Upper lobe of left lung (tissue), 6 donors: ENCODE measurements at regions not wholly inside any gene's neighbourhood (a gene's known extent, or its start where the extent isn't known, plus 50 kb on each side); places are given as distances from the start of the nearest gene placed in this dataset.

Source experiments
- ATAC-seq, 2 donors: fragments of 200-7000 bp; cut with Tn5 transposase; one replicate each; pipeline ENCODE4 v1.9.1; 2022; ENCODE audit warnings: mild to moderate bottlenecking in 2 of 2, moderate library complexity in 2 of 2; ENCODE audit not compliant: low FRiP score in 2 of 2
- DNase-seq, 2 donors: peaks; one replicate each; pipeline ENCODE4 v3.0.0-alpha.2; 2019 to 2020
- H3K27ac ChIP-seq, 4 donors: fragments of 200-600 bp; sonication (generic); one replicate each; pipeline ENCODE4 v1.5.1; 2016 to 2019
- H3K27me3 ChIP-seq, 4 donors: fragments of 200-600 bp; sonication (generic); one replicate each; pipeline ENCODE4 v1.5.1; 2017 to 2019
- H3K36me3 ChIP-seq, 4 donors: fragments of 200-600 bp; sonication (generic); one replicate each; pipeline ENCODE4 v1.5.1; 2016 to 2019
- H3K4me1 ChIP-seq, 4 donors: fragments of 200-600 bp; sonication (generic); one replicate each; pipeline ENCODE4 v1.5.1; 2018 to 2019
- H3K4me3 ChIP-seq, 4 donors: fragments of 200-600 bp; sonication (generic); one replicate each; pipeline ENCODE4 v1.5.1; 2017 to 2019; ENCODE audit warnings: mild to moderate bottlenecking in 2 of 4, moderate library complexity in 1 of 4
- H3K9me3 ChIP-seq, 4 donors: fragments of 200-600 bp; sonication (generic); one replicate each; pipeline ENCODE4 v1.5.1; 2018 to 2019
- CTCF ChIP-seq, 6 experiments: fragments of 450-650 bp in 4 of 6; fragments of 200-600 bp in 2 of 6; sonication (generic) in 2 of 6; IDR thresholded peaks; one replicate each; pipeline ENCODE4 v1.5.1; 2016 to 2019; ENCODE audit warnings: antibody characterized with exemption in 6 of 6
- EP300 ChIP-seq, 4 donors: sonication (generic); formaldehyde crosslinking; IDR thresholded peaks; one replicate each; pipeline ENCODE4 v1.5.1; 2017; ENCODE audit warnings: antibody characterized with exemption in 4 of 4, control low read depth in 2 of 4
- POLR2A ChIP-seq, 4 donors: fragments of 450-650 bp; IDR thresholded peaks; one replicate each; pipeline ENCODE4 v1.5.1; 2016 to 2017; ENCODE audit warnings: antibody characterized with exemption in 4 of 4, mild to moderate bottlenecking in 2 of 4
- POLR2AphosphoS5 ChIP-seq, 2 donors: sonication (generic); formaldehyde crosslinking; IDR thresholded peaks; one replicate each; pipeline ENCODE4 v1.5.1; 2017; ENCODE audit warnings: antibody characterized with exemption in 2 of 2
- WGBS, 2 donors: methylation state at CpG; one replicate each; pipeline ENCODE4 v1.1.5; 2017 to 2018; 5-methylcytosine and 5-hydroxymethylcytosine counted together
- donor health status: DM: no; HTN: no; CAD: no; lungs with moderate emphysema.
- donor health status: DM: no; HTN: yes; CAD: no; lungs with severe emphysema.

- no peaks in the 10 kb centered on the region for H3K36me3 ChIP-seq
- no peaks in the 10 kb centered on the region for H3K4me1 ChIP-seq
- WGBS, 2 donors, result 18 to 24% methylated on average over 9 of the region's 9 CpGs
- DNase-seq, result no peak
- H3K4me3 ChIP-seq, result no peak overlapping the region
- H3K27ac ChIP-seq, result no peak overlapping the region
- no peak for TF ChIP-seq EP300 (IDR thresholded peaks at IDR 0.05)
- TF ChIP-seq POLR2A (IDR thresholded peaks at IDR 0.05), result no peak
- no peak for TF ChIP-seq CTCF (IDR thresholded peaks at IDR 0.05)
- no peak for TF ChIP-seq POLR2AphosphoS5 (IDR thresholded peaks at IDR 0.05)
- no peaks in the 10 kb centered on the region for H3K9me3 ChIP-seq
- H3K27me3 ChIP-seq, result peaks cover 0 to 4% (median 0%) of the 10 kb centered on the region in 4 donors
- ATAC-seq, result no peak
Measured at GRCh38 chr10:100642295-100642994, 102.9 kb upstream of the PAX2 start.

- Histone ChIP-seq H3K36me3 (no peaks in the 10 kb centered on the region), H3K4me3 (no peak overlapping the region), H3K27me3 (peaks cover 0 to 4% (median 0%) of the 10 kb centered on the region in 4 donors), H3K4me1 (no peaks in the 10 kb centered on the region), H3K27ac (no peak overlapping the region), H3K9me3 (no peaks in the 10 kb centered on the region)
- TF ChIP-seq POLR2AphosphoS5 (IDR thresholded peaks at IDR 0.05), result no peak
- TF ChIP-seq POLR2A (IDR thresholded peaks at IDR 0.05), result no peak
- no peak for TF ChIP-seq CTCF (IDR thresholded peaks at IDR 0.05)
- no peak for TF ChIP-seq EP300 (IDR thresholded peaks at IDR 0.05)
- ATAC-seq, result no peak
- DNase-seq, result no peak
- 54 to 66% methylated on average over 4 to 5 of the region's 5 CpGs for WGBS, 2 donors
Measured at GRCh38 chr10:100645091-100645490, 100.3 kb upstream of the PAX2 start.

GRCh38 chr10:100645613-100646392 lies 99.6 kb upstream of the PAX2 start:
- Histone ChIP-seq H3K36me3 (no peaks in the 10 kb centered on the region), H3K27me3 (peaks cover 0 to 4% (median 0%) of the 10 kb centered on the region in 4 donors), H3K4me1 (no peaks in the 10 kb centered on the region), H3K27ac (no peak overlapping the region), H3K9me3 (no peaks in the 10 kb centered on the region), H3K4me3 (no peak overlapping the region)
- TF ChIP-seq CTCF (IDR thresholded peaks at IDR 0.05) (no peak), POLR2A (IDR thresholded peaks at IDR 0.05) (no peak), POLR2AphosphoS5 (IDR thresholded peaks at IDR 0.05) (no peak), EP300 (IDR thresholded peaks at IDR 0.05) (no peak)
- WGBS, 2 donors, result 26 to 36% methylated on average over 12 of the region's 12 CpGs
- ATAC-seq (no peak), DNase-seq (no peak)

GRCh38 chr10:100647928-100648327 lies 97.5 kb upstream of the PAX2 start:
- ATAC-seq, result no peak
- no peaks in the 10 kb centered on the region for H3K36me3 ChIP-seq
- H3K9me3 ChIP-seq, result no peaks in the 10 kb centered on the region
- H3K27me3 ChIP-seq, result peaks cover 0 to 12% (median 3%) of the 10 kb centered on the region in 4 donors
- H3K4me1 ChIP-seq, result no peaks in the 10 kb centered on the region
- no peak for DNase-seq
- H3K4me3 ChIP-seq, result no peak overlapping the region
- no peak overlapping the region for H3K27ac ChIP-seq
- TF ChIP-seq CTCF (IDR thresholded peaks at IDR 0.05) (no peak), POLR2AphosphoS5 (IDR thresholded peaks at IDR 0.05) (no peak), EP300 (IDR thresholded peaks at IDR 0.05) (no peak), POLR2A (IDR thresholded peaks at IDR 0.05) (no peak)
- 71 to 72% methylated on average over 2 of the region's 2 CpGs for WGBS, 2 donors
